GM23248 (cell line): ENCODE measurements at regions not wholly inside any gene's neighbourhood (a gene's known extent, or its start where the extent isn't known, plus 50 kb on each side); places are given as distances from the start of the nearest gene placed in this dataset.

ENCODE experiments used
- DNase-seq: peaks from one replicate; pipeline ENCODE4 v3.0.0-alpha.2; 2015
- H2AFZ ChIP-seq: fragments of 200-600 bp; sonication (generic); 2 replicates; pipeline ENCODE4 v1.6.1; 2016; ENCODE audit warnings: antibody characterized with exemption
- H3F3A ChIP-seq: fragments of 200-600 bp; sonication (generic); 2 replicates; pipeline ENCODE4 v1.6.1; 2016; ENCODE audit warnings: mild to moderate bottlenecking, antibody characterized with exemption, mixed run types; ENCODE audit not compliant: insufficient read depth
- H3K27ac ChIP-seq: fragments of 200-600 bp; sonication (generic); 2 replicates; pipeline ENCODE4 v1.5.1; 2016; ENCODE audit warnings: mild to moderate bottlenecking
- H3K27me3 ChIP-seq: fragments of 200-600 bp; sonication (generic); replicated peaks from 2 replicates; pipeline ENCODE4 v1.6.1; 2016; ENCODE audit warnings: mild to moderate bottlenecking; ENCODE audit not compliant: insufficient read depth
- H3K36me3 ChIP-seq: fragments of 200-600 bp; sonication (generic); 2 replicates; pipeline ENCODE4 v1.6.1; 2016; ENCODE audit warnings: low read depth, mild to moderate bottlenecking
- H3K4me1 ChIP-seq: fragments of 200-600 bp; sonication (generic); 2 replicates; pipeline ENCODE4 v1.6.1; 2016; ENCODE audit warnings: mild to moderate bottlenecking; ENCODE audit not compliant: insufficient read depth
- H3K4me2 ChIP-seq: fragments of 200-600 bp; sonication (generic); one replicate; pipeline ENCODE4 v1.6.1; 2016; ENCODE audit warnings: mild to moderate bottlenecking; ENCODE audit not compliant: unreplicated experiment
- H3K4me3 ChIP-seq: fragments of 200-600 bp; sonication (generic); 2 replicates; pipeline ENCODE4 v1.5.1; 2016; ENCODE audit warnings: mild to moderate bottlenecking
- H3K79me2 ChIP-seq: fragments of 200-600 bp; sonication (generic); 2 replicates; pipeline ENCODE4 v1.6.1; 2016; ENCODE audit warnings: mild to moderate bottlenecking; ENCODE audit not compliant: insufficient read depth
- H3K9ac ChIP-seq: fragments of 200-600 bp; sonication (generic); 2 replicates; pipeline ENCODE4 v1.6.1; 2016; ENCODE audit warnings: mild to moderate bottlenecking
- H3K9me2 ChIP-seq: fragments of 200-600 bp; sonication (generic); 2 replicates; pipeline ENCODE4 v1.6.1; 2016; ENCODE audit warnings: mixed run types, mild to moderate bottlenecking, moderate library complexity; ENCODE audit not compliant: insufficient read depth
- H3K9me3 ChIP-seq: fragments of 200-600 bp; sonication (generic); one replicate; pipeline ENCODE4 v1.6.1; 2017; ENCODE audit warnings: low read depth
- H4K20me1 ChIP-seq: fragments of 200-600 bp; sonication (generic); 2 replicates; pipeline ENCODE4 v1.6.0; 2016; ENCODE audit not compliant: insufficient read depth
- EZH2 ChIP-seq: fragments of 200-600 bp; sonication (generic); IDR thresholded peaks from 2 replicates; pipeline ENCODE4 v1.6.1; 2018; ENCODE audit warnings: antibody characterized with exemption, mild to moderate bottlenecking; ENCODE audit not compliant: insufficient read depth, poor library complexity, severe bottlenecking
- EZH2phosphoT487 ChIP-seq: fragments of 200-600 bp; sonication (generic); IDR thresholded peaks from 2 replicates; pipeline ENCODE4 v1.6.1; 2018; ENCODE audit warnings: antibody characterized with exemption, moderate library complexity, mild to moderate bottlenecking, low read depth; ENCODE audit not compliant: insufficient read depth
- WGBS, 2 experiments: methylation state at CpG; one replicate each; pipeline ENCODE4 v1.1.6; 2015 to 2017; ENCODE audit warnings: low lambda C conversion rate in 2 of 2, low coverage in 1 of 2; ENCODE audit errors: missing lambda C conversion rate in 2 of 2; 5-methylcytosine and 5-hydroxymethylcytosine counted together
- in situ Hi-C: fragments of 300-500 bp; cut with MboI; formaldehyde crosslinking; loops from 2 replicates; pipeline ENCODE4 v1.15.0; 2020

DNA sequence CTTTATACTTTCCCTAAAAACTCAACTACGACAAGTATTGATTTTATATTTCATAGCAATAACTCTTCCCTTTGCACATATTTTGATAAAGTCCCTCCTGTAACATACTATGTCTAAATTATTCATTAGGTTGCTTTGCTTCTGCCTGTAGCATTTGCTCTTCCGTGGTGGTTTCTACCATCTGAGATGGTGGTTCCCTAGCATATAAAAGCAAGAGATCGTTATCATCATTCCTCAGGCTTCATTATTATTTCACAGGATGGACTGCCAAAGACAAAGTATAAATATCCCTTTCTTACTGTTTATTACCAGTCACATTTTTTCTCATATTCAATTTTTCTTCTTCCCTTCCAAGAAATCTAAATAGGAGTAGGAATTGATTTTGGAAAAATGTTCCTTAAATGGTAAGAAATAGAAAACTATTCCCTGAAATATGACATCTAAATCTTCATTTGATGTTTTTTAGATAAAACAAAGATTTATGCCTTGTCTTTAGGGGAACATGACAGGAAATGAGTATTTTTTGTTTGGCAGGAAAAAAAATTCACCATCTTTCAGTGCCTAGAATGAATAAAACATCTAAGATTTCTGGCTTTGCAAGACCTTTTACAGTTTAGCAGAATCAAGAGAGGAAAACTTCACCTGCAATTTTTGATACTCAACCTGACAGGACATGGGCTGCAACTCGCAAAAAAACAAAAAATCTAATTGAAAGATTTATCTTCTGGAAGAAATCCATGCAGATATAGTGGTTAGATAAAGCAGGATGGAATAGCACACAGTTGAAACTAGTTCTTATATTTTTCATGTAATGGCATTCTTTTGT, 340.0 kb downstream of the SPRY2 start:
- in situ Hi-C loops, result no loop called here
- H3K27ac ChIP-seq, result no peak overlapping the region
- H3F3A ChIP-seq, result peaks cover 10% of the 10 kb centered on the region
- no peaks in the 10 kb centered on the region for H3K27me3 ChIP-seq
- no peak overlapping the region for H2AFZ ChIP-seq
- H3K9me3 ChIP-seq, result no peaks in the 10 kb centered on the region
- H3K9me2 ChIP-seq, result no peaks in the 10 kb centered on the region
- H3K4me2 ChIP-seq, result no peak overlapping the region
- peaks cover 13% of the 10 kb centered on the region; the same call in 1 of the 2 replicates for H3K4me1 ChIP-seq
- TF ChIP-seq EZH2phosphoT487 (no peak), EZH2 (no peak)
- H3K36me3 ChIP-seq, result no peaks in the 10 kb centered on the region
- H3K4me3 ChIP-seq, result no peak overlapping the region
- no peak overlapping the region for H3K9ac ChIP-seq
- no peak for DNase-seq
- H3K79me2 ChIP-seq, result no peaks in the 10 kb centered on the region
- WGBS, 2 experiments, result 79 to 83% methylated on average over 4 of the region's 4 CpGs
- no peaks in the 10 kb centered on the region for H4K20me1 ChIP-seq

GRCh38 chr13:79999601-80000000, 341.3 kb downstream of the SPRY2 start:
- peaks cover 20% of the 10 kb centered on the region for H3F3A ChIP-seq
- 95% methylated on average over 1 of the region's 1 CpG for WGBS, 2 experiments
- no peaks in the 10 kb centered on the region for H4K20me1 ChIP-seq
- H3K79me2 ChIP-seq, result no peaks in the 10 kb centered on the region
- H2AFZ ChIP-seq, result no peak overlapping the region
- no peak overlapping the region for H3K9ac ChIP-seq
- no peak overlapping the region for H3K27ac ChIP-seq
- H3K4me3 ChIP-seq, result no peak overlapping the region
- no peaks in the 10 kb centered on the region for H3K36me3 ChIP-seq
- in situ Hi-C loops, result no loop called here
- no peaks in the 10 kb centered on the region for H3K27me3 ChIP-seq
- H3K9me3 ChIP-seq, result no peaks in the 10 kb centered on the region
- no peaks in the 10 kb centered on the region for H3K9me2 ChIP-seq
- TF ChIP-seq EZH2phosphoT487, result no peak
- TF ChIP-seq EZH2, result no peak
- no peak for DNase-seq
- H3K4me1 ChIP-seq, result peaks cover 19% of the 10 kb centered on the region
- H3K4me2 ChIP-seq, result no peak overlapping the region

DNA sequence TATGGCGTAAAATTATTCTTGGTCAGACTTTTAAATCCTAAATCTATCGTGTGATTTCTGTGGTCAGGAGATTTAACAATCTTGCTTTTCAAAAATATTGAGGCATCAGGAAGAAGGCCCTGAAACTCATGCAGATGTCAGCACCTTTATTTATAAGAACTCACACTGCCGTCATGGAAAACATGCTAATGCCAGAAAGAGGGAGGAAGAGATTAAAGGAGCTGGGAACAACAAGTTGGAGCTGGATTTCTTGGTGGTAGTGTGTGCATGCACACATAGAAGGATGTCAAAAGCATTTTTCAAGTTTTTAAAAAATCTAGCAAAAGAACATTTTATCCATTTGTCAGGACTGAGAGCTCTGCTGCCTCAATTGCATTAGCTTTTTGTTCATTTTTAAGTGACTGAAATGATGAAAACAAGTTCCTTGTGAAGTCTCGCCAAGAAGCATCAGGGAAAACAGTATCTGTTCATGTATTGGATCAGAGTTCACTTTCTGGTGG, 342.5 kb downstream of the SPRY2 start:
- Histone ChIP-seq H3K79me2 (no peaks in the 10 kb centered on the region), H3K4me2 (no peak overlapping the region), H2AFZ (no peak overlapping the region), H3K27ac (no peak overlapping the region), H4K20me1 (no peaks in the 10 kb centered on the region), H3K4me3 (no peak overlapping the region), H3K4me1 (peaks cover 20% of the 10 kb centered on the region), H3F3A (peaks cover 21% of the 10 kb centered on the region), H3K9ac (no peak overlapping the region), H3K9me3 (no peaks in the 10 kb centered on the region), H3K9me2 (no peaks in the 10 kb centered on the region), H3K27me3 (no peaks in the 10 kb centered on the region), H3K36me3 (no peaks in the 10 kb centered on the region)
- TF ChIP-seq EZH2, result no peak
- in situ Hi-C loops, result no loop called here
- WGBS, 2 experiments, result 77 to 87% methylated on average over 4 of the region's 4 CpGs
- DNase-seq, result no peak

DNA sequence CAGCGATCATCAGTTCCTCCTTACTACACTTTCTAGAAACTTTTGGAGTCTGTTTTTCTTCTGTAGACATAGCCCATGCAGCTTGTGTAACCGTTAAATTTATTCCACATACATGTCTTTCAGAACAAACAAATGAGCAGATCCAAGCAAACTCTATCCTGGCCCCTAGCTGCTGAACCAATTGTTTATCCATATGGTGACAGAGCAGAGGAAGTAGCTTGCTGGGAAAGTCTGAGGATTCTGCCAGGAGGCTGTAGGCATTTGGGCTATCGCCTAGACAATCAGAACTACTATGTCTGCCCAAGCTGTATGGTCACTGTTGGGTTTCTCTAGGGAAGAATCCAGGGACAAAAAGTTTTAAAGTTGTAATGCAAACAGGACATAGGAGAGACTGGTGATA, 343.7 kb downstream of the SPRY2 start:
- H4K20me1 ChIP-seq, result no peaks in the 10 kb centered on the region
- 65 to 68% methylated on average over 3 of the region's 3 CpGs for WGBS, 2 experiments
- no peaks in the 10 kb centered on the region for H3K9me3 ChIP-seq
- no peaks in the 10 kb centered on the region for H3K79me2 ChIP-seq
- in situ Hi-C loops, result no loop called here
- H3K36me3 ChIP-seq, result no peaks in the 10 kb centered on the region
- H3K9me2 ChIP-seq, result no peaks in the 10 kb centered on the region
- H3K27me3 ChIP-seq, result no peaks in the 10 kb centered on the region
- peaks cover 16% of the 10 kb centered on the region for H3K4me1 ChIP-seq
- TF ChIP-seq EZH2 (no peak), EZH2phosphoT487 (no peak)
- H3F3A ChIP-seq, result peaks cover 21% of the 10 kb centered on the region
- no peak overlapping the region for H3K27ac ChIP-seq
- no peak for DNase-seq
- H3K9ac ChIP-seq, result no peak overlapping the region
- no peak overlapping the region for H3K4me3 ChIP-seq
- H3K4me2 ChIP-seq, result no peak overlapping the region
- no peak overlapping the region for H2AFZ ChIP-seq
